Activated B cell treated with CpG ODN at 0.5 μM for 24 hours (primary cell): ENCODE measurements at regions not wholly inside any gene's neighbourhood (a gene's known extent, or its start where the extent isn't known, plus 50 kb on each side); places are given as distances from the start of the nearest gene placed in this dataset.

Source experiments
- ATAC-seq: fragments of 200-7000 bp; cut with Tn5 transposase; one replicate; pipeline ENCODE4 v1.10.0; 2021; ENCODE audit warnings: low read depth, mild to moderate bottlenecking, moderate library complexity
- CTCF ChIA-PET: fragments of 350-600 bp; sonication (Branson Sonifier 250); formaldehyde crosslinking; loops from one replicate; lab custom pipeline; 2021; ENCODE audit warnings: antibody characterized with exemption; lab: Charles Lee
- POLR2A ChIA-PET: fragments of 350-600 bp; sonication (Branson Sonifier 250); formaldehyde crosslinking; loops from one replicate; lab custom pipeline; 2021; ENCODE audit warnings: antibody characterized with exemption; lab: Charles Lee
- DNase-seq: peaks from one replicate; pipeline ENCODE4 v3.0.0; 2022
- H3K27ac Mint-ChIP-seq: one replicate; pipeline ENCODE4 v1.8.0; 2020; ENCODE audit warnings: mixed read lengths
- H3K27me3 Mint-ChIP-seq: one replicate; pipeline ENCODE4 v1.8.0; 2021; ENCODE audit warnings: mixed read lengths
- H3K36me3 Mint-ChIP-seq: one replicate; pipeline ENCODE4 v1.8.0; 2021; ENCODE audit warnings: low read depth, mixed read lengths
- H3K4me1 Mint-ChIP-seq: one replicate; pipeline ENCODE4 v1.8.0; 2021; ENCODE audit warnings: mixed read lengths
- H3K4me3 Mint-ChIP-seq: one replicate; pipeline ENCODE4 v1.8.0; 2020; ENCODE audit warnings: mild to moderate bottlenecking, mixed read lengths
- H3K9me3 Mint-ChIP-seq: one replicate; pipeline ENCODE4 v1.8.0; 2020; ENCODE audit warnings: mixed read lengths
- CTCF ChIP-seq: fragments of 200-600 bp; IDR thresholded peaks from one replicate; pipeline ENCODE4 v1.8.0; 2022; ENCODE audit warnings: antibody characterized with exemption, mild to moderate bottlenecking
- intact Hi-C: fragments of 100-400 bp; cut with micrococcal nuclease; formaldehyde crosslinking; loops from one replicate; pipeline ENCODE4 v1.15.1; 2024

DNA sequence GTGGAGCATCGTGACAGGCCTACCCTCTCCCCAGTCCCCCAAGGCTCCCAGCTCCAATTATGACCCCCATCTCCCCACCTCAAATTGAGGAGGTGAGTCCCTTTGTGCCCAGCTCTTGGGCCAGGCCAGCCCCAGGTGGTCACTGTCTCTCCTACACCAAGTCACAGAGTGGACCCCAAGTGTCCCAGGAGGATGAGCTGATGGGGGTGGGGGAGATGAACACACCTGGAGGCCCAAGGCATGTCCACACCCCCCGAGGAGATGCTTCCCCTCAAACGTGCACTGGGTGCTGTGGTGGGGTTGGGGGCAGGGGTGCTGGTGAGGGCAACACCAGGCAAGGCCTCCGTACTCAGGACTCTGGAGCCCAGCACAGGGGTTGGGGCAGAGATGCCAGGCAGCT is 73.2 kb downstream of the RBFOX3 start:
- intact Hi-C loops: no loop called here
- DNase-seq (no peak), ATAC-seq (no peak)
- CTCF ChIA-PET: no interaction called here
- peaks cover 6% of the 10 kb centered on the region for H3K27me3 Mint-ChIP-seq
- H3K36me3 Mint-ChIP-seq: no peaks in the 10 kb centered on the region
- H3K4me1 Mint-ChIP-seq: no peaks in the 10 kb centered on the region
- POLR2A ChIA-PET: no interaction called here
- TF ChIP-seq CTCF: no peak
- no peaks in the 10 kb centered on the region for H3K9me3 Mint-ChIP-seq
- H3K27ac Mint-ChIP-seq: no peak overlapping the region
- H3K4me3 Mint-ChIP-seq: no peak overlapping the region

GRCh38 chr17:79537061-79537460 is 73.8 kb downstream of the RBFOX3 start:
- Mint-ChIP-seq H3K27me3 (peaks cover 4% of the 10 kb centered on the region), H3K4me3 (no peak overlapping the region)
- no peak for TF ChIP-seq CTCF

GRCh38 chr17:79536212-79536840 is 74.5 kb downstream of the RBFOX3 start:
- Mint-ChIP-seq H3K36me3 (no peaks in the 10 kb centered on the region), H3K27ac (no peak overlapping the region), H3K4me1 (no peaks in the 10 kb centered on the region), H3K9me3 (no peaks in the 10 kb centered on the region), H3K4me3 (no peak overlapping the region), H3K27me3 (peaks cover 3% of the 10 kb centered on the region)
- POLR2A ChIA-PET: no interaction called here
- CTCF ChIA-PET: no interaction called here
- ATAC-seq: no peak
- no peak for DNase-seq
- TF ChIP-seq CTCF: no peak
- intact Hi-C loops: no loop called here

More at GRCh38 chr17:79537061-79537460, 73.8 kb downstream of the RBFOX3 start:
- H3K27ac Mint-ChIP-seq: no peak overlapping the region
- H3K9me3 Mint-ChIP-seq: no peaks in the 10 kb centered on the region
- ATAC-seq: no peak
- ChIA-PET CTCF (no interaction called here), POLR2A (no interaction called here)
- H3K36me3 Mint-ChIP-seq: no peaks in the 10 kb centered on the region
- intact Hi-C loops: no loop called here
- DNase-seq: no peak
- H3K4me1 Mint-ChIP-seq: no peaks in the 10 kb centered on the region

- H3K27ac Mint-ChIP-seq: no peak overlapping the region
- H3K4me1 Mint-ChIP-seq: no peaks in the 10 kb centered on the region
- H3K27me3 Mint-ChIP-seq: peaks cover 3% of the 10 kb centered on the region
- DNase-seq: no peak
- TF ChIP-seq CTCF: no peak
- POLR2A ChIA-PET: no interaction called here
- ATAC-seq: no peak
- H3K36me3 Mint-ChIP-seq: no peaks in the 10 kb centered on the region
- no peak overlapping the region for H3K4me3 Mint-ChIP-seq
- no peaks in the 10 kb centered on the region for H3K9me3 Mint-ChIP-seq
- intact Hi-C loops: no loop called here
- CTCF ChIA-PET: no interaction called here
These were observed 75.2 kb downstream of the RBFOX3 start for GRCh38 chr17:79535728-79536025.

- ChIA-PET CTCF (no interaction called here), POLR2A (no interaction called here)
- H3K4me3 Mint-ChIP-seq: no peak overlapping the region
- intact Hi-C loops: no loop called here
- DNase-seq (no peak), ATAC-seq (no peak)
- peaks cover 3% of the 10 kb centered on the region for H3K27me3 Mint-ChIP-seq
- H3K27ac Mint-ChIP-seq: no peak overlapping the region
- H3K4me1 Mint-ChIP-seq: no peaks in the 10 kb centered on the region
- H3K9me3 Mint-ChIP-seq: no peaks in the 10 kb centered on the region
- H3K36me3 Mint-ChIP-seq: no peaks in the 10 kb centered on the region
- no peak for TF ChIP-seq CTCF
These were observed 75.8 kb downstream of the RBFOX3 start for GRCh38 chr17:79534851-79535727.
